HG03135 (cell line): ENCODE measurements at regions not wholly inside any gene's neighbourhood (a gene's known extent, or its start where the extent isn't known, plus 50 kb on each side); places are given as distances from the start of the nearest gene placed in this dataset.
A peak's percentile ranks its signal among the peaks of the same experiment; 100 is the strongest.

ENCODE experiments used
- ATAC-seq: cut with Tn5 transposase; IDR thresholded peaks from one replicate; pipeline ENCODE4 v1.9.1; 2021; ENCODE audit warnings: mild to moderate bottlenecking, moderate library complexity; ENCODE audit not compliant: unreplicated experiment

DNA sequence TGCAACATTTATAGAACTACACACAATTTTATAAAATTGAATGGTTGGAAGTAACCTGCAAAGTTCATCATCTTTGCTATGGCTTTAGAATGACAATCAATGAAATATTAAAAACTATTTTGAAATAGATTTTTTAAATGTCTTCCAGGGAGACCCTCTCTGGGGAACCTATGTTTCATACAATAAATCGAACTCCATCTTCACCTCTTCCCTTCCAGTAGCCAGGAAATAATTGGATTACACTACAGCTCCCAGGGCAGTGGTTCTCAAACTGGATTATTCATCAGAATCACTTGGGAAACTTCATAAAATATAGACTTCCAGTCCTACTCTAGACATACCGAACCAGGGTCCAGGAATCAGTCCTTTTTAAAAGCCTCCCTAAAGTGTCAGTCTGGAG lies 328.4 kb downstream of the DUSP6 start:
- ATAC-seq, result no peak

DNA sequence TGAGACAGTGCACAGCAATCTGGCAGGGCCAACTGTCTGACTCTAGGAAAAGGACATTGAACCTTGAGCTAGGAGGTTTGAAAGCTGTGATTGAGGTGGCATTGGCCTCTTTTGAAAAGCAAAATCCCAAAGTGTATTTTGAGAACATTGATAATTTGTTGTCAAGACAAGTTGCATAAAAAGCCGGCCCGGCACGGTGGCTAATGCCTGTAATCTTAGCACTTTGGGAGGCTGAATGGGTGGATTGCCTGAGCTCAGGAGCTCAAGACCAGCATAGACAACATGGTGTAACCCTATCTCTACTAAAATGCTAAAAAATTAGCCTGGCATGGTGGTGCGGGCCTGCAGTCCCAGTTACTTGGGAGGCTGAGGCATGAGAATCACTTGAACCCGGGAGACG lies 331.6 kb downstream of the DUSP6 start:
- ATAC-seq, result no peak

- ATAC-seq, result no peak
These were observed 332.2 kb downstream of the DUSP6 start for GRCh38 chr12:89020121-89020480.

DNA sequence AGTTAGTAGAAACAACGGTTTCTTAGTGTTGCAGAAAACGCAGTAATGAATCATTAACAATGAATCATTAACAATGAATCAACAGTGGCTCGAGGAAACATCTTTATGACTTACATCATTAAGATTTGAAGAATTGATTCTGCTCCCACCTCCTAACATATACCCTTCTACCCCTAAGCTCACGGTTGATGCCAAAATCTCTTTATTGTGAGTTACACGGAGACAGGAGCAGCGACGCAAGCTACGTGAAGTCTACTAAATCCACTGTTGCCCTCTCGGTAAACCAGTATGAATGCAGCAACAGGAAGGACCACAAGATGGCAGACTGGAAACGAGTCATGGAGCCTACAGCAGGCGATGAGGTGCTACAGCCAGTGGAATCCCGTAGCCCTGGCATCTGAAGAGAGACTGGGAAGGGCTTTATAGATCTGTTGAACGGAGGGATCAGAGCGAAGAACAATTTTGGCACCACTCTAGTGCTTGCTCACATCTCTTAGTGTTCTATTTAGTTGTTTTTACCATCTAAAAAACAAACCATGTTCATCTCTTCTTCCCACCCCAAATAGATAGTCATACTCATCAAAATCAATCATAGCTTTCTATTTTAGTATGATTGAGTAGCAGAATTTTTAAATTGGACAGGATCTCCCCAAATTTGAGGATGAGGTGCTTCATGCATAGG lies 332.7 kb downstream of the DUSP6 start:
- peak; percentile 95 for ATAC-seq

GRCh38 chr12:89016970-89017778 lies 335.1 kb downstream of the DUSP6 start:
- no peak for ATAC-seq

DNA sequence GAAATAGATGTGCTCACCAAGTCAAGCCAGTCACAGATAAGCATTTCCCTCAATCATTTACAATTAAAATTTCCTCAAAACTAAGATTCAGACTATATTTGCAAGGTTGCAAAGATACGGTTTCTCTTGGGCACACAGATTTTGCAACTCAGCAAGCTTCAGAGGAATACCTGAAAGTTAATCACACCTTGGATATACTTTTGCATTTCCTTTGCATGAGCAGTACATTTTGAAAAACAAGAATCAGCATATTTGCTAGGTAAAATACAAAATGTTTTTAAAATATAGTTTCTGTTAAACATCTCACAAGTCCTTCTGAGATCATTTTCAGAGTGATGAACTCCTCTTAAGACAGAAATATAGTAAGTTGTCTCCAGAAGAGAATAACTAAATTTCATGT lies 336.9 kb downstream of the DUSP6 start:
- ATAC-seq, result no peak

- no peak for ATAC-seq
These were observed 353.9 kb downstream of the DUSP6 start for GRCh38 chr12:88998421-88998820.

- ATAC-seq, result no peak
These were observed 356.0 kb downstream of the DUSP6 start for GRCh38 chr12:88996200-88996788.

DNA sequence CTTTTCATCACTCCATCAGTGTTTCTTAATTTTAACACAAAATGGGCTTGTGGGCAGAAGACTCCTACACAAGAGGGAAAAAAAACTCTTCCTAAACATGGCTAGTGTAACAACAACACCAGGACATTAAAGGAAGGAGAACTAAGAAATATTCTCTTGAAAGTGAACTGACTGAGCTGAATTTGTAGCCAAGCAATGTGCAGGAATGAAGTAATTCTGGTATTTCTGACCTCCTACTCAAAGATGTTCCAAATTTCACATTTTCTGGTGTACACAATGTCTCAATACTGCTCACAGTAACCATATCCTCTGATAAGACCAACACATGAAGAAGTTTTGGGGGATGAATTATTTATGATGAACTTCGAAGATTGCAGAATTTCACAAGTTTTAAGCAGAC lies 357.3 kb downstream of the DUSP6 start:
- ATAC-seq, result no peak

DNA sequence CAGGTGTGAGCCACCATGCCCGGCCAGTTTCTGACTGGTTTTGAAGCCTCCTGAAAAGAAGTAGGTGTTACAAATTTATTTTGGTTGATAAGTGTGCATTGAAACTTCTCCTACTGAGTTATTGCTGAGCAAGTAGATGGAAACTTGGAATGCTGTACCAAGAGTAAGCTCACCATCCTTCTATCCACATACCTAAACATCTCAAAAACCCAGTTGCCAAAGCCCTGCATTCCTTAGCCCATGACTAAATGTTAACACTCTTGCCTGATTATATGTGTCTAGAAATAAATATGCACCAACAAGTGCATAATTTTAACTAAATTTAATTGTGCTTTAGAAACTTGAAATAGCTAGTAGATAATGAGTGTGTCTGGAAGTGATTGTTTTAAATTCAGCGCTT lies 357.8 kb downstream of the DUSP6 start:
- ATAC-seq, result no peak

- no peak for ATAC-seq
These were observed 358.6 kb downstream of the DUSP6 start for GRCh38 chr12:88993651-88994050.

DNA sequence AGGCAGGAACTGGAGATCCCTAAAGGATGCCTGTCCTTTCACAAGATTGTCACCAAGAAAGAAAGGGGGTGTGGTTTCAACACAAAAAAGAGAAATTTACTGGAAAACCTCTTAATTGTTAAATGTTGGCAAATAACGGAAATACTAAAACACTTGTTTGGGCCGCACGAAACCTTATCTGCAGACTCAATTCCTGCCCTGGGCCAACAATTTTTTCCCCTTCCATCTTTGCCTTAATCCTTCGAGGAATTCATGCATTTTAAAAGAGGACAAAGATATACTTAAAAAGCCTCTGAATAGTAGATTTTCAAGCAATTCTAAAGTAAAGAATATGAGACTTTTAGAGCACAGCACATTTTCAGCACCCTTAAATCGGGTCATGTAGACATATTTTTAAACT lies 366.2 kb downstream of the DUSP6 start:
- no peak for ATAC-seq

DNA sequence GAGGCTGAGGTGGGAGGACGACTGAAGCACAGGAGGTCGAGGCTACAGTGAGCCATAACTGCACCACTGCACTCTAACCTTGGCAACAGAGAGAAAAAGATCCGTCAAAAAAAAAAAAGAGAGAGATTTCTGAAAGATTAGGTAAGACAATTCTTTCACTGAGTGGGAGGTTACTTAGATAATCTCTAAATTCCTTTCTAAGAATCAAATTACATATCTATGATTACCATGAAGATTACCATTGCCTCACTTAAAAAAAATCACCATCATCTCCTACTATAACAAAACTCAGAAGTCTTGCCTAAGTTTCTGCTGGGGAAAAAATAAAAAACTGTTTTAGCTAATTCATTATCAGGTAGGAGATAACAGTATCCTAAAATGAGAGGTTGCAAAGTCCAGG lies 366.7 kb downstream of the DUSP6 start:
- no peak for ATAC-seq

- no peak for ATAC-seq
These were observed 367.3 kb downstream of the DUSP6 start for GRCh38 chr12:88985011-88985410.

DNA sequence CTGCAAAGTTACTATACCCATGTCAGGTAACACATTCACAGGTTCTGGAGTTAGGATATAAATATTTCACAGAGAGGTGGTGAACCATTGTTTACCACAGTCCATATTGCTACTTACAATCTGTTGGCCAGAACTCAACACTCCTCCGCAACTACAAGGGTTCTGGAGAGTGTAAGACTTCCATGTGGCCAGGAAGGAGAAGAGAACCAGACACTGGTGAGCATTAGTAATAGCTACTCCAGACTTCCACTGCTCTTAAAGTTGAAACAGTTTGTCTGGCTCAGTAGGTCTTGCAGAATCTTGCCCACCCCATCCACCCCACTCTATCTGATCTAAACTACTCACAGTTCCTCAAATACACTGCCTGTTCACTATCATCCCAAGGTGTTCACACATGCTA lies 369.6 kb downstream of the DUSP6 start:
- no peak for ATAC-seq

DNA sequence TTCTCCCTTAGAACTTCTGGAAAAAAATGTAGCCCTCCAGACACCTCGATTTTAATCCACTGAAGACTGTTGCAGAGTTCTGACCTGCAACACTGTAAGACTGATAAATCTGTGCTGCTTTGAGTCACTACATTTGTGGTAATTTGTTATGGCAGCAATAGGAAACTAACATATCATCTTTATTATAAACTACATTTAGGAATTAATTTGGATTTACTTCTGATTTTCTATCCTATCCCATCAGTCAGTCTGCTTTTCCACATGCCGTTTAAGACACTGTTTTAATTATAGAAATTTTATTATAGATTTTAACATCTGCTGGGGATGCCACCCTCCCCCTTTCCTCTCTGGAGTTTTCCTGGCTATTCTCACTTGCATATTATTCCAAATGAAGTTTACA lies 375.2 kb downstream of the DUSP6 start:
- ATAC-seq, result no peak

GRCh38 chr12:88973998-88974397 lies 378.3 kb downstream of the DUSP6 start:
- no peak for ATAC-seq

DNA sequence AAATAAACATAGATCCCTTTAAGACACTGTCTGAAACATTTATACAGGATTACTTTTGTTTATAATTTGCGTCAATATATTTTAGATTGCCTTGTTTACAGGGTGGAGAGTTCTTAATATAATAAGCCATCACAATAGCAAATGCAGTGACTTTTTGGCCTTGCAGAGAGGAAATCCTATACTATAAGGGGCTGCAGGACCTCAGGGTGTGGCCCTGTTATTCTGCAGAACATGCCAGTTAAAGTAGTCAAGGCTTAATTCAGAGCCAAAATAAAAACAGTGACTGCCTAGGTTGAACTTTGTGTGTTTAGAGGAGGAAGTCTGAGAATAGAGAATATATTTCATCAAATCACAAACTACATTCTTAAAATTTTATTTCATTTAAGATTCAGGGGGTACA lies 381.6 kb downstream of the DUSP6 start:
- ATAC-seq, result no peak

DNA sequence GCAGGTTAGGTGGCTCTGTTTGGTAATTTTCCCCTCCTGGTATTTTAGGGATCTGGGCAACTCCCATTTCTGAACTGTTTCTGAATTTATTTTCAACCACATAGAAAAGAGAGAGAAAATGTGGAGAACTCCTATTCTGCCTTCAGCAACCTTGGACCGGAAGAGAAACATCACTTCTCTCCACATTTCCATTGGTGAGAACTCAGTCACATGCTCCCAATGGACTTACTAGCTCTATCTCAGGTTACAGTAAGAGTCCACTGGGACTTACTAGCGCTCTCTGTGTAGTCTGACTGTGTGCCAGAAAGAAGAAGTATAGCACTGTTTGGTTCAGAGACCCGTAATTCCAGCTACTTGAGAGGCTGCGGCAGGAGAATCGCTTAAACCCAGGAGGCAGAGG lies 383.2 kb downstream of the DUSP6 start:
- no peak for ATAC-seq

GRCh38 chr12:88960213-88960878 lies 380.1 kb upstream of the KITLG start:
- no peak for ATAC-seq

DNA sequence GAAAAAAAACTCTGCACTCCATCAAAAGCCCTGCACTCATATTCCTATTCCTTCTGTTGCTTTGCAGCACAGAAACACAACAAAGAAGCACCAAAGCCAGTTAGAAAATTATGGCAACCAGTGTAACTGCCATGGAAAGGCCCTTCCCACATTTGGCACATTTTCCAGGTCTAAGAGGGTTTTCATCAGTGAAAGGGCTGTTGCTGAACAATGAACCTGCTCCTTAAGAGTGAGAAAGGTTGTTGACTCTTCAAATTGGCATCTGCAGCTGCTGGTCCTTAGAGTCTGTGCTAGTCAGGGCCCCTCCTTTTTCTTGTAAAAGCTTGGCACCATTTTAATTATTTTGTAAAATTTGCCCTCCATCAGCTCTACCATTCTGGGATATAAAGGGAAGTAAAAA lies 378.7 kb upstream of the KITLG start:
- ATAC-seq, result no peak

GRCh38 chr12:88958153-88958552 lies 377.9 kb upstream of the KITLG start:
- no peak for ATAC-seq
